SK-N-SH treated with all-trans-retinoic acid at 6 μM for 48 hours (cell line): ENCODE measurements at regions not wholly inside any gene's neighbourhood (a gene's known extent, or its start where the extent isn't known, plus 50 kb on each side); places are given as distances from the start of the nearest gene placed in this dataset.

ENCODE experiments used
- ARNTL ChIP-seq: fragments of 450-650 bp; formaldehyde crosslinking; IDR thresholded peaks from 2 replicates; pipeline ENCODE4 v1.5.0; 2020; ENCODE audit warnings: low read depth, mild to moderate bottlenecking, moderate library complexity, borderline replicate concordance
- BACH2 ChIP-seq: fragments of 250-450 bp; sonication (Bioruptor Pico); IDR thresholded peaks from 2 replicates; pipeline ENCODE4 v1.9.0; 2021; ENCODE audit warnings: mild to moderate bottlenecking, borderline replicate concordance
- CSDC2 ChIP-seq: fragments of 250-450 bp; sonication (Bioruptor Pico); IDR thresholded peaks from 2 replicates; pipeline ENCODE4 v1.5.0; 2020; ENCODE audit warnings: mild to moderate bottlenecking, moderate library complexity
- ISL1 ChIP-seq: fragments of 250-450 bp; sonication (Bioruptor Pico); IDR thresholded peaks from 2 replicates; pipeline ENCODE4 v2.1.2; 2022; ENCODE audit warnings: mild to moderate bottlenecking, moderate library complexity
- PATZ1 ChIP-seq: fragments of 250-450 bp; sonication (Bioruptor Pico); IDR thresholded peaks from 2 replicates; pipeline ENCODE4 v1.8.0; 2020; ENCODE audit warnings: mild to moderate bottlenecking, moderate library complexity, borderline replicate concordance
- POU6F1 ChIP-seq: fragments of 250-450 bp; sonication (Bioruptor Pico); IDR thresholded peaks from 2 replicates; pipeline ENCODE4 v1.8.0; 2021; ENCODE audit warnings: low read depth, mild to moderate bottlenecking, moderate library complexity, borderline replicate concordance
- RARB ChIP-seq: fragments of 250-450 bp; sonication (Bioruptor Pico); IDR thresholded peaks from 2 replicates; pipeline ENCODE4 v1.8.0; 2021; ENCODE audit warnings: mild to moderate bottlenecking, moderate library complexity
- SNAI2 ChIP-seq: fragments of 250-450 bp; sonication (Bioruptor Pico); IDR thresholded peaks from 2 replicates; pipeline ENCODE4 v1.5.0; 2020; ENCODE audit warnings: mild to moderate bottlenecking, moderate library complexity
- TCF4 ChIP-seq: fragments of 250-450 bp; sonication (Bioruptor Pico); IDR thresholded peaks from 2 replicates; pipeline ENCODE4 v1.8.0; 2021; ENCODE audit warnings: mild to moderate bottlenecking, moderate library complexity, borderline replicate concordance
- TOX ChIP-seq: fragments of 250-450 bp; sonication (Bioruptor Pico); IDR thresholded peaks from 2 replicates; pipeline ENCODE4 v1.8.0; 2021; ENCODE audit warnings: mild to moderate bottlenecking, moderate library complexity, borderline replicate concordance
- ZC3H10 ChIP-seq: fragments of 250-450 bp; sonication (Bioruptor Pico); IDR thresholded peaks from 2 replicates; pipeline ENCODE4 v1.5.1; 2021; ENCODE audit warnings: mild to moderate bottlenecking, moderate library complexity
- ZFP3 ChIP-seq: fragments of 250-450 bp; sonication (Bioruptor Pico); IDR thresholded peaks from 2 replicates; pipeline ENCODE4 v1.5.0; 2020; ENCODE audit warnings: mild to moderate bottlenecking, moderate library complexity
- ZNF565 ChIP-seq: fragments of 450-650 bp; formaldehyde crosslinking; conservative IDR thresholded peaks from 2 replicates; pipeline ENCODE4 v1.5.0; 2020; ENCODE audit warnings: low read depth, mild to moderate bottlenecking, moderate library complexity
- ZNF70 ChIP-seq: fragments of 450-650 bp; formaldehyde crosslinking; IDR thresholded peaks from 2 replicates; pipeline ENCODE4 v1.5.0; 2020; ENCODE audit warnings: mild to moderate bottlenecking, moderate library complexity

- TF ChIP-seq TCF4 (CRISPR knock-in tag) (no peak), ZNF70 (CRISPR knock-in tag) (no peak), PATZ1 (CRISPR knock-in tag) (no peak), ISL1 (CRISPR knock-in tag) (no peak), RARB (no peak), SNAI2 (CRISPR knock-in tag) (no peak), POU6F1 (CRISPR knock-in tag) (no peak), BACH2 (CRISPR knock-in tag) (no peak), TOX (CRISPR knock-in tag) (no peak), ARNTL (CRISPR knock-in tag) (no peak), ZNF565 (no peak), ZFP3 (no peak), ZC3H10 (CRISPR knock-in tag) (no peak), CSDC2 (CRISPR knock-in tag) (no peak)
Measured at GRCh38 chr1:82923931-82924330, 1075.0 kb downstream of the TTLL7 start.
